Lung (tissue), 11 donors: ENCODE measurements at regions not wholly inside any gene's neighbourhood (a gene's known extent, or its start where the extent isn't known, plus 50 kb on each side); places are given as distances from the start of the nearest gene placed in this dataset.

Experiments
- ATAC-seq: fragments of 200-7000 bp; cut with Tn5 transposase; one replicate; pipeline ENCODE4 v1.9.1; 2020; ENCODE audit warnings: moderate number of reproducible peaks; ENCODE audit not compliant: insufficient read depth, low FRiP score
- DNase-seq, 3 donors: peaks; one replicate each; pipeline ENCODE4 v3.0.0-alpha.2; 2013 to 2017
- H3K27ac ChIP-seq, 2 donors: one replicate each; pipeline ENCODE4 v1.5.1; 2013; ENCODE audit warnings: mild to moderate bottlenecking in 2 of 2, moderate library complexity in 2 of 2, control low read depth in 1 of 2, inconsistent platforms in 1 of 2, low read depth in 1 of 2, low read length in 1 of 2
- H3K27me3 ChIP-seq, 3 donors: one replicate each; pipeline ENCODE4 v1.5.1; 2013; ENCODE audit warnings: low read length in 2 of 3; ENCODE audit not compliant: control insufficient read depth in 3 of 3, insufficient read depth in 3 of 3
- H3K36me3 ChIP-seq, 4 donors: one replicate each; pipeline ENCODE4 v1.5.1; 2013; ENCODE audit warnings: low read length in 4 of 4, mild to moderate bottlenecking in 1 of 4, moderate library complexity in 1 of 4; ENCODE audit not compliant: control insufficient read depth in 4 of 4, insufficient read depth in 4 of 4
- H3K4me1 ChIP-seq, 5 donors: one replicate each; pipeline ENCODE4 v1.5.1; 2013; ENCODE audit warnings: low read length in 5 of 5, mild to moderate bottlenecking in 2 of 5, moderate library complexity in 1 of 5; ENCODE audit not compliant: control insufficient read depth in 5 of 5, insufficient read depth in 5 of 5
- H3K4me3 ChIP-seq: one replicate; pipeline ENCODE4 v1.5.1; 2013; ENCODE audit warnings: mild to moderate bottlenecking, control low read depth, moderate library complexity
- H3K9ac ChIP-seq, 2 donors: one replicate each; pipeline ENCODE4 v1.5.1; 2013; ENCODE audit warnings: low read length in 2 of 2, control low read depth in 1 of 2; ENCODE audit not compliant: insufficient read depth in 1 of 2
- H3K9me3 ChIP-seq, 4 donors: one replicate each; pipeline ENCODE4 v1.5.1; 2013; ENCODE audit warnings: low read length in 3 of 4, mild to moderate bottlenecking in 1 of 4, moderate library complexity in 1 of 4; ENCODE audit not compliant: control insufficient read depth in 4 of 4, insufficient read depth in 3 of 4
- WGBS, 2 donors: extraction: QIAGEN DNeasy Blood & Tissue Kit; methylation state at CpG; one replicate each; pipeline ENCODE4 v1.1.7; 2013; 5-methylcytosine and 5-hydroxymethylcytosine counted together
- TF ChIP-seq, protein P1 (sequence below): IDR thresholded peaks from 2 replicates; pipeline ENCODE4 v1.5.1; 2012; ENCODE audit warnings: mild to moderate bottlenecking; ENCODE audit errors: control extremely low read depth, extremely low read depth
- donor health status: control.
- donor health status: control.
- donor health status: Bipolar disorder and iron deficiency.
- donor health status: healthy.
- donor health status: DM: yes; HTN: yes; CAD: no.

DNA sequence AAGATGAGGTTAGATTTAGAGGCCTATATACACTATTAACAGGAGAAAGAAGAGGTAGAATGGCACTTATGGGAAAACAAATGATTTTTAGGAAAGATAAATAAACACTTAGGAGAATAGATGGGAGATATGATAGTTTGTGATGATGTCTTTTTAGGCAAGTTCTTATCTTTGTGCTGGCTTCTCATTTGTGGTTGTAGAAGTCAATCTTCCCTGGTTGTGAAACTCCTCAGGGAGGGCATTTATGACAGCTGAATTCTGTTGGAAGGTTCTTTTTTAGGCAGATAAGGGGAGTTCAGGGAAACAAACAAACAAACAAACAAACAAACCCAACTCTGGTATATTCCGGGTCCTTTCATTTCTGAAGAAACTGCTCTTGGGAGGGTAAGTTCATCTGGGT lies 311.8 kb downstream of the AEBP2 start:
- no peak for ATAC-seq
- Histone ChIP-seq H3K9ac (no peak overlapping the region), H3K36me3 (no peaks in the 10 kb centered on the region), H3K27ac (no peak overlapping the region), H3K27me3 (no peaks in the 10 kb centered on the region), H3K9me3 (peaks cover 1 to 14% (median 7%) of the 10 kb centered on the region in 4 donors), H3K4me3 (no peak overlapping the region), H3K4me1 (peaks cover 0 to under 1% (median 0%) of the 10 kb centered on the region in 5 donors)
- TF ChIP-seq, protein P1, sequence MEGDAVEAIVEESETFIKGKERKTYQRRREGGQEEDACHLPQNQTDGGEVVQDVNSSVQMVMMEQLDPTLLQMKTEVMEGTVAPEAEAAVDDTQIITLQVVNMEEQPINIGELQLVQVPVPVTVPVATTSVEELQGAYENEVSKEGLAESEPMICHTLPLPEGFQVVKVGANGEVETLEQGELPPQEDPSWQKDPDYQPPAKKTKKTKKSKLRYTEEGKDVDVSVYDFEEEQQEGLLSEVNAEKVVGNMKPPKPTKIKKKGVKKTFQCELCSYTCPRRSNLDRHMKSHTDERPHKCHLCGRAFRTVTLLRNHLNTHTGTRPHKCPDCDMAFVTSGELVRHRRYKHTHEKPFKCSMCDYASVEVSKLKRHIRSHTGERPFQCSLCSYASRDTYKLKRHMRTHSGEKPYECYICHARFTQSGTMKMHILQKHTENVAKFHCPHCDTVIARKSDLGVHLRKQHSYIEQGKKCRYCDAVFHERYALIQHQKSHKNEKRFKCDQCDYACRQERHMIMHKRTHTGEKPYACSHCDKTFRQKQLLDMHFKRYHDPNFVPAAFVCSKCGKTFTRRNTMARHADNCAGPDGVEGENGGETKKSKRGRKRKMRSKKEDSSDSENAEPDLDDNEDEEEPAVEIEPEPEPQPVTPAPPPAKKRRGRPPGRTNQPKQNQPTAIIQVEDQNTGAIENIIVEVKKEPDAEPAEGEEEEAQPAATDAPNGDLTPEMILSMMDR, result no peak
- WGBS, 2 donors, result 89 to 96% methylated on average over 1 of the region's 1 CpG
- DNase-seq, result no peak

DNA sequence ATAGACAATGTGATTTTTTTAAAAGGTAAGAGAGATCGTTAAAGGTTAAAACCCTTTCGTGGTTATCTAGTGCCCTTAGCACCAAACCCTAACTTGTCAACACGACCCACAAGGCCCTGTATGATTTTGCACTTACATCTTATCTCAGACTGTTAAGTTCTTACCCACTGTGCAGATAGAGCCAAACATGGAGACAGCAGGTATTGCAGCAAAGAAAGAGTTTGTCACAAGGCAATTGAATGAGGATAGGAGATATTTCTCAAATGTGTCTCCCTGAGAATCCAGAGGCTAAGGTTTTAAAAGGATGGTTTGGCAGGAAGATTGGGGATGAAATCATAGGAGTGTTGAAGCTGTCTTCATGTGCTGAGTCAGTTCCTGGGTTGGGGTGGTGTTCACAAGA lies 313.4 kb downstream of the AEBP2 start:
- H3K4me3 ChIP-seq, result no peak overlapping the region
- no peaks in the 10 kb centered on the region for H3K36me3 ChIP-seq
- peaks cover 1 to 12% (median 7%) of the 10 kb centered on the region in 4 donors for H3K9me3 ChIP-seq
- WGBS, 2 donors, result 82 to 91% methylated on average over 3 of the region's 3 CpGs
- peaks cover 0 to 4% (median 0%) of the 10 kb centered on the region in 5 donors for H3K4me1 ChIP-seq
- H3K9ac ChIP-seq, result no peak overlapping the region
- TF ChIP-seq, protein P1, result no peak
- no peak for ATAC-seq
- no peaks in the 10 kb centered on the region for H3K27me3 ChIP-seq
- H3K27ac ChIP-seq, result no peak overlapping the region
- no peak for DNase-seq

DNA sequence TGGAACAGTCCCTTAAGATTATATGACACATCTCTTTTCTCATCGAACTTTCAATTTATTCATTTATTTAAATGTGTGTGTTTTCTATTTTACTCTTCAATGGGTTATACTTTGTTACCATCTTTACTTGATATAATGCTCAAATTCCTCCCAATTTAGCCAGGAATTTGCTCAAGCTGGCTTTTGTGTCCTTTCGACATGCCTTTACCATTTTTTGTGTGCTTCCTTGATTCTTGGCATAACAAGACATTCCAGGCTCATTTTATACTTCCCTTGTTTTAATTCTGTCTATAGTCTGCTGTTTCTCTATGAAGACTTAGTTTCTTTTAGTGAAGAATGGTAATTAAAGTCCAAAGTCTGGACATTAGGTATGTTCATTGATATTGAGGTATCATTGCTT lies 315.8 kb downstream of the AEBP2 start:
- Histone ChIP-seq H3K27me3 (no peaks in the 10 kb centered on the region), H3K9ac (no peak overlapping the region), H3K4me1 (peaks cover 0 to 4% (median 0%) of the 10 kb centered on the region in 5 donors), H3K27ac (no peak overlapping the region), H3K36me3 (no peaks in the 10 kb centered on the region), H3K4me3 (no peak overlapping the region), H3K9me3 (peaks cover 0 to 10% (median 6%) of the 10 kb centered on the region in 4 donors)
- WGBS, 2 donors, result 88 to 92% methylated on average over 2 of the region's 2 CpGs
- ATAC-seq (no peak), DNase-seq (no peak)
- TF ChIP-seq, protein P1, result no peak

DNA sequence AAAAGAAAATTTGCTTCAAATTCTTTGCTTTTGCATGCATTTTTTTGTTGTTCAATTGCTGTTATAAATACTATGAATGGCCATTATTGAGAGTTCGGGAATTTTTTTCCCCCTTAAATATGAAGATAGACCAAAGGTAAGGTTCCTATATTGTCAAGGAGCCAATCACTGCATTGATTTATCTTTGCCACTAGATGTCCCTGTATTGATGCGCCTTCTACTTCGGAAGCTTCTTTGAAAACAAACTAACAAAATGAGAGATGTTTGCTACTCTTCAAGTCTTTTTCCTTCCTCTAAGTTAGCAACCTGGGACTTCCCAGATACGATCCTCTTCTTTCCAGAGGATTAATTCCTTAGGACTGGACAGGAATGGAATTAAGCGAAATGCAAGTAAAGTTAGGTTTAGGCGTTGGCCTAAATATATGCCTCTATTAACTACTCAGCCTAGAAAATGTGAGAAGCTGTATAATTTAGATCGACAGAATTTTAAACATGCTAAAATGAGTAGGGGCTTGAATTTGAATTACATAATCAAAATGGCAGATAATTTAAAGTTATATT lies 318.1 kb downstream of the AEBP2 start:
- no peaks in the 10 kb centered on the region for H3K27me3 ChIP-seq
- no peak overlapping the region for H3K27ac ChIP-seq
- WGBS, 2 donors, result 56 to 58% methylated on average over 7 of the region's 7 CpGs
- no peak overlapping the region for H3K4me3 ChIP-seq
- TF ChIP-seq, protein P1, result peak; percentile 33
- DNase-seq (peak in 2 of 3 donors; percentile 60 to 66), ATAC-seq (no peak)
- peaks cover 0 to 10% (median 6%) of the 10 kb centered on the region in 4 donors for H3K9me3 ChIP-seq
- no peak overlapping the region for H3K9ac ChIP-seq
- peaks cover 0 to 4% (median 0%) of the 10 kb centered on the region in 5 donors for H3K4me1 ChIP-seq
- no peaks in the 10 kb centered on the region for H3K36me3 ChIP-seq
